H1 (cell line): ENCODE measurements at regions not wholly inside any gene's neighbourhood (a gene's known extent, or its start where the extent isn't known, plus 50 kb on each side); places are given as distances from the start of the nearest gene placed in this dataset.
"Not testable (repeated sequence)": the region's sequence is repeated elsewhere in the genome, so short reads cannot be mapped to it uniquely, and the experiment has no call there.

Experiments used
- CTCF ChIA-PET: fragments of 300-600 bp; sonication (Branson Sonifier 250); formaldehyde crosslinking; loops from one replicate; lab custom pipeline; 2021; ENCODE audit not compliant: partially characterized antibody; lab: Charles Lee
- POLR2A ChIA-PET: fragments of 300-600 bp; sonication (Branson Sonifier 250); formaldehyde crosslinking; loops from one replicate; lab custom pipeline; 2021; ENCODE audit warnings: inconsistent platforms; ENCODE audit not compliant: partially characterized antibody; lab: Charles Lee
- DNase-seq, 2 experiments: peaks; one replicate each; pipeline versions ENCODE4 v3.0.0 to v3.0.0-alpha.2; 2010 to 2022; ENCODE audit warnings: low spot score in 2 of 2, low read depth in 1 of 2, mixed read lengths in 1 of 2
- FAIRE-seq: peaks from 2 replicates; lab custom pipeline; 2011; peaks lifted over from hg19 to GRCh38; lab: Jason Lieb, UNC
- H2AFZ ChIP-seq: 2 replicates; pipeline ENCODE4 v1.8.1; 2012; ENCODE audit warnings: low read length, inconsistent platforms
- H2AK5ac ChIP-seq: 2 replicates; pipeline ENCODE4 v1.6.1; 2013; ENCODE audit warnings: low read depth, low read length
- H2BK120ac ChIP-seq: replicated peaks from 2 replicates; pipeline ENCODE3; 2013; ENCODE audit warnings: low read depth, low read length, inconsistent platforms
- H2BK12ac ChIP-seq: 2 replicates; pipeline ENCODE4 v1.6.1; 2013; ENCODE audit warnings: low read depth, low read length
- H2BK15ac ChIP-seq: 2 replicates; pipeline ENCODE4 v1.6.1; 2013; ENCODE audit warnings: low read length
- H2BK20ac ChIP-seq: 2 replicates; pipeline ENCODE4 v1.6.1; 2013; ENCODE audit warnings: low read length
- H2BK5ac ChIP-seq: 2 replicates; pipeline ENCODE4 v1.6.1; 2013; ENCODE audit warnings: low read depth, low read length
- H3K14ac ChIP-seq: 2 replicates; pipeline ENCODE4 v1.6.1; 2013; ENCODE audit warnings: inconsistent platforms; ENCODE audit not compliant: insufficient read length
- H3K18ac ChIP-seq: 2 replicates; pipeline ENCODE4 v1.6.1; 2013; ENCODE audit warnings: low read length; ENCODE audit errors: extremely low read depth
- H3K23ac ChIP-seq: 2 replicates; pipeline ENCODE4 v1.6.1; 2013; ENCODE audit warnings: inconsistent platforms; ENCODE audit not compliant: insufficient read length
- H3K23me2 ChIP-seq: 2 replicates; pipeline ENCODE4 v1.6.1; 2013; ENCODE audit warnings: low read depth, low read length
- H3K27ac ChIP-seq: 2 replicates; pipeline ENCODE4 v1.6.1; 2011; ENCODE audit warnings: low read depth, low read length, inconsistent platforms
- H3K27me3 ChIP-seq, 4 experiments: replicated peaks in 1 of 4; 1 replicate in 1 of 4; 2 replicates in 3 of 4; pipeline versions ENCODE4 v1.6.1 to v1.8.1; 2011 to 2013; ENCODE audit warnings: low read length in 3 of 4, mild to moderate bottlenecking in 3 of 4, inconsistent platforms in 2 of 4, mixed read lengths in 2 of 4, moderate library complexity in 1 of 4; ENCODE audit not compliant: control insufficient read depth in 3 of 4, insufficient read depth in 3 of 4; ENCODE audit errors: extremely low read depth in 1 of 4
- H3K36me3 ChIP-seq, 4 experiments: 2 replicates each; pipeline versions ENCODE4 v1.6.1 to v1.8.1; 2011 to 2013; ENCODE audit warnings: mild to moderate bottlenecking in 4 of 4, low read length in 3 of 4, moderate library complexity in 2 of 4, control low read depth in 1 of 4, inconsistent platforms in 1 of 4; ENCODE audit not compliant: insufficient read depth in 4 of 4, control insufficient read depth in 2 of 4
- H3K4ac ChIP-seq: replicated peaks from 2 replicates; pipeline ENCODE3; 2013; ENCODE audit warnings: low read length, low read depth, mixed read lengths, inconsistent platforms; ENCODE audit not compliant: insufficient read length
- H3K4me1 ChIP-seq, 4 experiments: replicated peaks in 1 of 4; 1 replicate in 1 of 4; 2 replicates in 3 of 4; pipeline versions ENCODE4 v1.6.1 to v1.8.1; 2011 to 2013; ENCODE audit warnings: low read length in 3 of 4, inconsistent platforms in 2 of 4, mixed read lengths in 1 of 4; ENCODE audit not compliant: insufficient read depth in 4 of 4, control insufficient read depth in 3 of 4
- H3K4me2 ChIP-seq, 2 experiments: 2 replicates each; pipeline versions ENCODE4 v1.6.1 to v1.8.1; 2011 to 2013; ENCODE audit warnings: low read depth in 2 of 2, low read length in 2 of 2, control low read depth in 1 of 2, inconsistent platforms in 1 of 2, mild to moderate bottlenecking in 1 of 2; ENCODE audit not compliant: insufficient read depth in 1 of 2
- H3K4me3 ChIP-seq, 4 experiments: fragments of 200-600, 300-600 bp in 1 of 4; sonication (generic), shearing (Covaris generic), sonication (Bioruptor Twin) in 1 of 4; 2 replicates each; pipeline versions ENCODE4 v1.5.1 to v1.8.1; 2011 to 2016; ENCODE audit warnings: low read length in 4 of 4, low read depth in 3 of 4, control low read depth in 2 of 4, inconsistent platforms in 2 of 4, mild to moderate bottlenecking in 2 of 4, mixed read lengths in 1 of 4, moderate library complexity in 1 of 4; ENCODE audit not compliant: insufficient read depth in 2 of 4; ENCODE audit errors: extremely low read depth in 1 of 4
- H3K56ac ChIP-seq: replicated peaks from 2 replicates; pipeline ENCODE3; 2013; ENCODE audit warnings: low read depth, mild to moderate bottlenecking, mixed read lengths, low read length, inconsistent platforms; ENCODE audit not compliant: insufficient read length
- H3K79me1 ChIP-seq: 2 replicates; pipeline ENCODE4 v1.6.1; 2013; ENCODE audit warnings: low read depth, low read length, control low read depth
- H3K79me2 ChIP-seq, 2 experiments: 2 replicates each; pipeline versions ENCODE4 v1.6.1 to v1.8.1; 2012 to 2013; ENCODE audit warnings: low read length in 2 of 2, mild to moderate bottlenecking in 2 of 2, inconsistent platforms in 1 of 2; ENCODE audit not compliant: insufficient read depth in 2 of 2, control insufficient read depth in 1 of 2
- H3K9ac ChIP-seq, 4 experiments: replicated peaks in 1 of 4; 1 replicate in 1 of 4; 2 replicates in 3 of 4; pipeline versions ENCODE4 v1.6.1 to v1.8.1; 2011 to 2013; ENCODE audit warnings: low read depth in 3 of 4, low read length in 3 of 4, control low read depth in 2 of 4, mild to moderate bottlenecking in 2 of 4, moderate library complexity in 2 of 4, inconsistent platforms in 1 of 4; ENCODE audit errors: extremely low read depth in 1 of 4
- H3K9me3 ChIP-seq, 2 experiments: 2 replicates each; pipeline versions ENCODE4 v1.6.1 to v1.8.1; 2012 to 2013; ENCODE audit warnings: mild to moderate bottlenecking in 2 of 2, moderate library complexity in 2 of 2, control low read depth in 1 of 2, inconsistent platforms in 1 of 2, low read depth in 1 of 2, low read length in 1 of 2, mixed read lengths in 1 of 2; ENCODE audit not compliant: insufficient read depth in 2 of 2
- H4K20me1 ChIP-seq, 2 experiments: replicated peaks in 1 of 2; 2 replicates each; pipeline versions ENCODE3 to v1.8.1; 2011 to 2013; ENCODE audit warnings: inconsistent platforms in 2 of 2, low read length in 2 of 2, mild to moderate bottlenecking in 1 of 2; ENCODE audit not compliant: insufficient read depth in 2 of 2, control insufficient read depth in 1 of 2
- H4K5ac ChIP-seq: 2 replicates; pipeline ENCODE4 v1.6.1; 2013; ENCODE audit warnings: low read length, low read depth, mixed read lengths, inconsistent platforms; ENCODE audit not compliant: insufficient read length
- H4K8ac ChIP-seq: 2 replicates; pipeline ENCODE4 v1.8.0; 2013; ENCODE audit warnings: mild to moderate bottlenecking, moderate library complexity, low read length, inconsistent platforms; ENCODE audit not compliant: insufficient read depth; ENCODE audit errors: extremely low read depth
- H4K91ac ChIP-seq: replicated peaks from 2 replicates; pipeline ENCODE3; 2013; ENCODE audit warnings: low read length, mixed read lengths, inconsistent platforms; ENCODE audit not compliant: insufficient read length
- WGBS, 2 experiments: shearing (Covaris generic) in 1 of 2; methylation state at CpG; one replicate each; pipeline versions ENCODE4 v1.1.6 to v1.1.7; 2013 to 2015; ENCODE audit warnings: low lambda C conversion rate in 2 of 2, mixed read lengths in 2 of 2, inconsistent platforms in 1 of 2, low coverage in 1 of 2, missing lambda C conversion rate in 1 of 2; ENCODE audit not compliant: insufficient replicate concordance in 2 of 2, insufficient coverage in 1 of 2, insufficient read length in 1 of 2; ENCODE audit errors: extremely low coverage in 1 of 2, missing lambda C conversion rate in 1 of 2; 5-methylcytosine and 5-hydroxymethylcytosine counted together

DNA sequence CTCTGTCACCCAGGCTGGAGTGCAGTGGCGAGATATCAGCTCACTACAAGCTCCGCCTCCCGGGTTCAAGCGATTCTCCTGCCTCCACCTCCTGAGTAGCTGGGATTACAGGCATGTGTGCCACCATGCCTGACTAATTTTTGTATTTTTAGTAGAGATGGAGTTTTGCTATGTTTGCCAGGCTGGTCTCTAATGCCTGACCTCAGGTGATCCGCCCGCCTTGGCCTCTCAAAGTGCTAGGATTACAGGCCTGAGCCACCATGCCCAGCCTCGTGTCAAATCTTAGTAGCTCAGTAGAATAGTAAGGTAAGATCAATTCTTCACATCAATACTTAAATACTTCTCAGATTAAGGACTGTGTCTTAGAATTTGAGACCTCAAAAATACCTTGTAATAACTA lies 112.5 kb upstream of the PNPLA4 start:
- H2AFZ ChIP-seq, H2BK12ac ChIP-seq, H4K5ac ChIP-seq, H2BK15ac ChIP-seq, H3K23me2 ChIP-seq, H2BK120ac ChIP-seq, FAIRE-seq, H4K91ac ChIP-seq, H3K9ac ChIP-seq, H3K4me3 ChIP-seq, H4K8ac ChIP-seq, H3K14ac ChIP-seq, H3K36me3 ChIP-seq, H3K18ac ChIP-seq, POLR2A ChIA-PET, H2AK5ac ChIP-seq, H3K4me2 ChIP-seq, H3K4me1 ChIP-seq, H4K20me1 ChIP-seq, H3K56ac ChIP-seq, DNase-seq, H3K27me3 ChIP-seq, H3K79me1 ChIP-seq, H3K9me3 ChIP-seq, H2BK5ac ChIP-seq, H2BK20ac ChIP-seq, H3K79me2 ChIP-seq, H3K23ac ChIP-seq, H3K27ac ChIP-seq, H3K4ac ChIP-seq: not testable (repeated sequence)
- 96% methylated on average over 7 of the region's 7 CpGs; no CpG with 5 or more reads in 1 of the 2 experiments for WGBS, 2 experiments
- CTCF ChIA-PET = interaction anchor here (0.7 to 1.6 kb wide), 3 partner anchors 13 to 674 kb away, joined by 3 to 4 read pairs (median 3); no protein-coding TSS in a partner anchor
